ENCODE measurements at regions not wholly inside any gene's neighbourhood (a gene's known extent, or its start where the extent isn't known, plus 50 kb on each side); places are given as distances from the start of the nearest gene placed in this dataset.

DNA sequence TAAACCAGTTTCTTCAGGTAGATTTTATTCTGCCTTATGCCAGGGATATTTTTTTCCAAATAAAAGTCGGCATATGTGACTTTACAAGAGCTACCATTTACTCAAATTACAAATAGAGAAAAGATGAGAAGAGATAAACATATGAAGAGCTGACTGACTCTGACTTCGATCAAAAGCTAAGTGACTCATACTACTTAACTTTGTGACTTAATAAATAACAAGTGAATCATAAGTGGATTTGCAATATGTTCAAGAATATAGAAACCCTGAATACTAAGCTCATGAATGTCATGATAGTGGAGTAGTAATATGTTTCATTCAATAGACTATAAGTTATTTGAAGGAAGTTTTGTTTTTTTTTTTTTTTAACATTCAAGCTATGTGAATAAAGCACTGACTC, 130.5 kb upstream of the ANO3 start (continued):
- TF ChIP-seq EGR1 (IDR thresholded peaks at IDR 0.05; ENCODE audit: low read depth) = no peak

DNA sequence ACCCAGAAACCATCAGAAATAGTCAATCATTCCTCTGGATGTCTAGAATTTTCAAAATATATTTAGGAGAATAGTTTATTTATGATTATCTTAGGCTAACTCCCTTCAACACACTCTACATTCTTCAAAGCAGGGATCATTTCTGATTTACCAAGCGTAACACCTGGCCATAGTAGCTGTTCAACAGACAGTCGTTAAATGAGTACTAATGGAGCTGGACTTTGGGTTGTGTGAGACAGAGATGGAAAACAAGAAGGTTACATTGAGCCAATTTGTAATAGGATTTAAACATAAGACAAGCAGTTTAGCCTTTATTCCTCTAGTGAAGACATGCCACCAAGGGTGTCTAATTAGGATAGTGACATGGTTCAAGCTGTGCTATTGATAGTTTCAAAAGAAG, 129.2 kb upstream of the ANO3 start:
- H3K27ac ChIP-seq (ENCODE audit: low read depth, low read length) = no peak overlapping the region
- TF ChIP-seq, protein P1, sequence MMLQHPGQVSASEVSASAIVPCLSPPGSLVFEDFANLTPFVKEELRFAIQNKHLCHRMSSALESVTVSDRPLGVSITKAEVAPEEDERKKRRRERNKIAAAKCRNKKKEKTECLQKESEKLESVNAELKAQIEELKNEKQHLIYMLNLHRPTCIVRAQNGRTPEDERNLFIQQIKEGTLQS (IDR thresholded peaks at IDR 0.05) = no peak
- no peak for TF ChIP-seq TCF7L2 (IDR thresholded peaks at IDR 0.05; ENCODE audit: borderline replicate concordance, extremely low read depth, insufficient read depth, insufficient read length)
- no peak for TF ChIP-seq SRF (IDR thresholded peaks at IDR 0.05; ENCODE audit: low read depth)
- TF ChIP-seq, protein P2, sequence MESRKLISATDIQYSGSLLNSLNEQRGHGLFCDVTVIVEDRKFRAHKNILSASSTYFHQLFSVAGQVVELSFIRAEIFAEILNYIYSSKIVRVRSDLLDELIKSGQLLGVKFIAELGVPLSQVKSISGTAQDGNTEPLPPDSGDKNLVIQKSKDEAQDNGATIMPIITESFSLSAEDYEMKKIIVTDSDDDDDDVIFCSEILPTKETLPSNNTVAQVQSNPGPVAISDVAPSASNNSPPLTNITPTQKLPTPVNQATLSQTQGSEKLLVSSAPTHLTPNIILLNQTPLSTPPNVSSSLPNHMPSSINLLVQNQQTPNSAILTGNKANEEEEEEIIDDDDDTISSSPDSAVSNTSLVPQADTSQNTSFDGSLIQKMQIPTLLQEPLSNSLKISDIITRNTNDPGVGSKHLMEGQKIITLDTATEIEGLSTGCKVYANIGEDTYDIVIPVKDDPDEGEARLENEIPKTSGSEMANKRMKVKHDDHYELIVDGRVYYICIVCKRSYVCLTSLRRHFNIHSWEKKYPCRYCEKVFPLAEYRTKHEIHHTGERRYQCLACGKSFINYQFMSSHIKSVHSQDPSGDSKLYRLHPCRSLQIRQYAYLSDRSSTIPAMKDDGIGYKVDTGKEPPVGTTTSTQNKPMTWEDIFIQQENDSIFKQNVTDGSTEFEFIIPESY (IDR thresholded peaks at IDR 0.05; ENCODE audit: extremely low read depth, insufficient replicate concordance, low read length) = no peak
- no TSS peak for BruUV-seq (replicated peaks)
- H3K79me2 ChIP-seq (ENCODE audit: insufficient read depth, low read length) = no peaks in the 10 kb centered on the region
- no peak overlapping the region for H2AFZ ChIP-seq (ENCODE audit: low read depth, low read length, poor library complexity, severe bottlenecking)
- H4K20me1 ChIP-seq (ENCODE audit: insufficient read depth) = no peaks in the 10 kb centered on the region
- intact Hi-C loops (cut with micrococcal nuclease) = no loop called here
- H3K9ac ChIP-seq (ENCODE audit: low read length) = no peak overlapping the region
- peaks cover 2 to 12% of the 10 kb centered on the region in 2 experiments; a peak in 2 of 4 replicates for H3K9me3 ChIP-seq (ENCODE audit: control insufficient read depth in 1 of 2, insufficient read depth in 1 of 2, low read depth in 1 of 2, low read length in 2 of 2)
- H3K9me2 ChIP-seq (ENCODE audit: insufficient read depth) = no peaks in the 10 kb centered on the region
- ChIA-PET RAD21 (ENCODE audit: low non-redundant PET in 1 of 2, low total read pairs in 2 of 2, uncharacterized antibody in 2 of 2, unreplicated experiment in 2 of 2) (no interaction called here), CTCF (no interaction called here), POLR2A (no interaction called here)
- ATAC-seq (no peak), DNase-seq (ENCODE audit: low read depth, low spot score) (no peak)
- no peak overlapping the region for H3K4me3 ChIP-seq (replicated peaks in 1 of 2; ENCODE audit: low read depth in 1 of 2, low read length in 2 of 2)
- H3K27me3 ChIP-seq (ENCODE audit: insufficient read depth, low read length) = no peaks in the 10 kb centered on the region
- no peaks in the 10 kb centered on the region for H3K4me1 ChIP-seq (ENCODE audit: control insufficient read depth in 1 of 2, insufficient read depth in 2 of 2, low read length in 2 of 2)
- no peak overlapping the region for H3K4me2 ChIP-seq (ENCODE audit: low read length)
- H3K36me3 ChIP-seq (ENCODE audit: control insufficient read depth in 1 of 2, insufficient read depth in 2 of 2, low read length in 2 of 2) = no peaks in the 10 kb centered on the region

DNA sequence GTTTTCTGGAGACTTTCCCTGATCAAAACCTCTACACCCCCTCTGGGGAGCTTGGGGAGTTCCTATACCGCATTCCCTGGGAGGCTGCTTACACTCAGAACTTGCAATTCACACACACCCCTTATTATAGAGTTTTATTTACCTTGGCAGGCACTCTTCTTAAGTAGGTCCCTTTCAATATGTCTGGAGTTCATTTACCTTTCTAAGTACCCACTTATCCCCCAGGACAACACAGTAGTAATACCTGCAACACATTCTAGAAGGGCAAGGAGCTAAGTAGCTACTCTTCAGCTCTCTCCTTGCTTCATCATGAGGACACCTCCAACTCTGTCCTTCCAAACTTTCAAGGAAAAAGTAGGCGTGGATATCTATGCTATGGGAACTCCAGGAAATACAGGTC, 127.8 kb upstream of the ANO3 start:
- ChIA-PET RAD21 (ENCODE audit: low non-redundant PET in 1 of 2, low total read pairs in 2 of 2, uncharacterized antibody in 2 of 2, unreplicated experiment in 2 of 2) (no interaction called here), POLR2A (no interaction called here), CTCF (no interaction called here)
- Histone ChIP-seq H3K4me2 (ENCODE audit: low read length) (no peak overlapping the region), H4K20me1 (ENCODE audit: insufficient read depth) (no peaks in the 10 kb centered on the region), H3K9ac (ENCODE audit: low read length) (no peak overlapping the region), H3K9me2 (ENCODE audit: insufficient read depth) (no peaks in the 10 kb centered on the region), H3K79me2 (ENCODE audit: insufficient read depth, low read length) (no peaks in the 10 kb centered on the region), H3K36me3 (ENCODE audit: control insufficient read depth in 1 of 2, insufficient read depth in 2 of 2, low read length in 2 of 2) (no peaks in the 10 kb centered on the region), H3K27me3 (ENCODE audit: insufficient read depth, low read length) (no peaks in the 10 kb centered on the region), H2AFZ (ENCODE audit: low read depth, low read length, poor library complexity, severe bottlenecking) (no peak overlapping the region), H3K4me3 (replicated peaks in 1 of 2; ENCODE audit: low read depth in 1 of 2, low read length in 2 of 2) (no peak overlapping the region), H3K9me3 (ENCODE audit: control insufficient read depth in 1 of 2, insufficient read depth in 1 of 2, low read depth in 1 of 2, low read length in 2 of 2) (peaks cover 0 to 9% of the 10 kb centered on the region in 2 experiments; a peak in 2 of 4 replicates), H3K27ac (ENCODE audit: low read depth, low read length) (no peak overlapping the region), H3K4me1 (ENCODE audit: control insufficient read depth in 1 of 2, insufficient read depth in 2 of 2, low read length in 2 of 2) (no peaks in the 10 kb centered on the region)
- intact Hi-C loops (cut with micrococcal nuclease) = no loop called here
- no peak for ATAC-seq
- no TSS peak for BruUV-seq (replicated peaks)
- DNase-seq (ENCODE audit: low read depth, low spot score) = no peak
- TF ChIP-seq, protein P3, sequence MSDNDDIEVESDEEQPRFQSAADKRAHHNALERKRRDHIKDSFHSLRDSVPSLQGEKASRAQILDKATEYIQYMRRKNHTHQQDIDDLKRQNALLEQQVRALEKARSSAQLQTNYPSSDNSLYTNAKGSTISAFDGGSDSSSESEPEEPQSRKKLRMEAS (IDR thresholded peaks at IDR 0.05) = no peak
- no peak for TF ChIP-seq SP1 (IDR thresholded peaks at IDR 0.05; ENCODE audit: low read depth)
- TF ChIP-seq, protein P4, sequence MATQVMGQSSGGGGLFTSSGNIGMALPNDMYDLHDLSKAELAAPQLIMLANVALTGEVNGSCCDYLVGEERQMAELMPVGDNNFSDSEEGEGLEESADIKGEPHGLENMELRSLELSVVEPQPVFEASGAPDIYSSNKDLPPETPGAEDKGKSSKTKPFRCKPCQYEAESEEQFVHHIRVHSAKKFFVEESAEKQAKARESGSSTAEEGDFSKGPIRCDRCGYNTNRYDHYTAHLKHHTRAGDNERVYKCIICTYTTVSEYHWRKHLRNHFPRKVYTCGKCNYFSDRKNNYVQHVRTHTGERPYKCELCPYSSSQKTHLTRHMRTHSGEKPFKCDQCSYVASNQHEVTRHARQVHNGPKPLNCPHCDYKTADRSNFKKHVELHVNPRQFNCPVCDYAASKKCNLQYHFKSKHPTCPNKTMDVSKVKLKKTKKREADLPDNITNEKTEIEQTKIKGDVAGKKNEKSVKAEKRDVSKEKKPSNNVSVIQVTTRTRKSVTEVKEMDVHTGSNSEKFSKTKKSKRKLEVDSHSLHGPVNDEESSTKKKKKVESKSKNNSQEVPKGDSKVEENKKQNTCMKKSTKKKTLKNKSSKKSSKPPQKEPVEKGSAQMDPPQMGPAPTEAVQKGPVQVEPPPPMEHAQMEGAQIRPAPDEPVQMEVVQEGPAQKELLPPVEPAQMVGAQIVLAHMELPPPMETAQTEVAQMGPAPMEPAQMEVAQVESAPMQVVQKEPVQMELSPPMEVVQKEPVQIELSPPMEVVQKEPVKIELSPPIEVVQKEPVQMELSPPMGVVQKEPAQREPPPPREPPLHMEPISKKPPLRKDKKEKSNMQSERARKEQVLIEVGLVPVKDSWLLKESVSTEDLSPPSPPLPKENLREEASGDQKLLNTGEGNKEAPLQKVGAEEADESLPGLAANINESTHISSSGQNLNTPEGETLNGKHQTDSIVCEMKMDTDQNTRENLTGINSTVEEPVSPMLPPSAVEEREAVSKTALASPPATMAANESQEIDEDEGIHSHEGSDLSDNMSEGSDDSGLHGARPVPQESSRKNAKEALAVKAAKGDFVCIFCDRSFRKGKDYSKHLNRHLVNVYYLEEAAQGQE (IDR thresholded peaks at IDR 0.05; ENCODE audit: low read depth) = no peak
- no peak for TF ChIP-seq CEBPB (IDR thresholded peaks at IDR 0.05; ENCODE audit: low read depth)
- TF ChIP-seq CBX3 (IDR thresholded peaks at IDR 0.05; ENCODE audit: low read depth) = no peak
- no peak for TF ChIP-seq ELF1 (IDR thresholded peaks at IDR 0.05; ENCODE audit: borderline replicate concordance, low read depth)
- no peak for TF ChIP-seq TCF7L2 (IDR thresholded peaks at IDR 0.05; ENCODE audit: borderline replicate concordance, extremely low read depth, insufficient read depth, insufficient read length)
- no peak for TF ChIP-seq ZFX (IDR thresholded peaks at IDR 0.05)
- no peak for TF ChIP-seq EZH2phosphoT487 (IDR thresholded peaks at IDR 0.05; ENCODE audit: borderline replicate concordance)
- TF ChIP-seq EZH2 (IDR thresholded peaks at IDR 0.05) = no peak
- TF ChIP-seq, protein P1 (IDR thresholded peaks at IDR 0.05) = no peak

Data from HCT116 (cell line).